Neural cell (in vitro differentiated cells): ENCODE measurements at regions not wholly inside any gene's neighbourhood (a gene's known extent, or its start where the extent isn't known, plus 50 kb on each side); places are given as distances from the start of the nearest gene placed in this dataset.

ENCODE experiments used
- H2AFZ ChIP-seq: fragments of 200-600, 300-800 bp; sonication (generic), shearing (Covaris generic); 2 replicates; pipeline ENCODE4 v1.6.0; 2014; ENCODE audit warnings: low read depth, mild to moderate bottlenecking, antibody characterized with exemption, low read length, moderate library complexity
- H3F3A ChIP-seq: fragments of 200-600 bp; shearing (Covaris generic); 2 replicates; pipeline ENCODE4 v1.6.1; 2016; ENCODE audit warnings: mild to moderate bottlenecking, moderate library complexity, mixed read lengths, antibody characterized with exemption, low read length; ENCODE audit not compliant: insufficient read depth, poor library complexity, severe bottlenecking
- H3K27ac ChIP-seq: fragments of 200-600, 300-800 bp; sonication (generic), shearing (Covaris generic); 2 replicates; pipeline ENCODE4 v1.5.1; 2014; ENCODE audit warnings: mild to moderate bottlenecking, low read length, moderate library complexity
- H3K27me3 ChIP-seq: fragments of 300-800, 200-600 bp; sonication (generic), shearing (Covaris generic); 2 replicates; pipeline ENCODE4 v1.6.0; 2014; ENCODE audit warnings: mild to moderate bottlenecking, low read depth, low read length, moderate library complexity; ENCODE audit not compliant: insufficient read depth
- H3K36me3 ChIP-seq: fragments of 300-800, 200-600 bp; sonication (generic), shearing (Covaris generic); 2 replicates; pipeline ENCODE4 v1.5.1; 2014; ENCODE audit warnings: mild to moderate bottlenecking, antibody characterized with exemption, low read length, moderate library complexity; ENCODE audit not compliant: insufficient read depth
- H3K4me2 ChIP-seq: fragments of 300-800, 200-600 bp; sonication (generic), shearing (Covaris generic); 2 replicates; pipeline ENCODE4 v1.6.0; 2014; ENCODE audit warnings: mild to moderate bottlenecking, low read length
- H3K4me3 ChIP-seq: fragments of 300-800, 200-600 bp; sonication (generic), shearing (Covaris generic); 2 replicates; pipeline ENCODE4 v1.5.1; 2014; ENCODE audit warnings: mild to moderate bottlenecking, low read length, moderate library complexity
- H3K79me2 ChIP-seq: fragments of 200-600 bp; shearing (Covaris generic); replicated peaks from 2 replicates; pipeline ENCODE4 v1.6.0; 2014; ENCODE audit warnings: mild to moderate bottlenecking, low read length, moderate library complexity; ENCODE audit not compliant: insufficient read depth
- H3K9ac ChIP-seq: fragments of 300-800, 200-600 bp; sonication (generic), shearing (Covaris generic); 2 replicates; pipeline ENCODE4 v1.6.1; 2016; ENCODE audit warnings: mild to moderate bottlenecking, low read length, mixed read lengths
- H3K9me2 ChIP-seq: fragments of 200-600 bp; shearing (Covaris generic); 2 replicates; pipeline ENCODE4 v1.6.1; 2016; ENCODE audit warnings: mild to moderate bottlenecking, low read length, mixed read lengths; ENCODE audit not compliant: insufficient read depth
- H3K9me3 ChIP-seq: fragments of 200-600, 300-800 bp; sonication (generic), shearing (Covaris generic); 2 replicates; pipeline ENCODE4 v1.6.1; 2016; ENCODE audit warnings: mild to moderate bottlenecking, mixed run types, low read length, moderate library complexity, mixed read lengths
- H4K20me1 ChIP-seq: fragments of 200-600 bp; shearing (Covaris generic); 2 replicates; pipeline ENCODE4 v1.6.1; 2016; ENCODE audit warnings: mild to moderate bottlenecking, mixed run types; ENCODE audit not compliant: insufficient read depth
- CTCF ChIP-seq: fragments of 450-650 bp; IDR thresholded peaks from 2 replicates; pipeline ENCODE4 v1.5.1; 2014; ENCODE audit warnings: antibody characterized with exemption, mild to moderate bottlenecking, moderate library complexity; ENCODE audit not compliant: poor library complexity, severe bottlenecking
- EP300 ChIP-seq: fragments of 450-650 bp; conservative IDR thresholded peaks from 2 replicates; pipeline ENCODE4 v1.6.1; 2014; ENCODE audit warnings: antibody characterized with exemption, mild to moderate bottlenecking, moderate library complexity; ENCODE audit not compliant: poor library complexity, severe bottlenecking
- EZH2 ChIP-seq: fragments of 200-600, 300-800 bp; shearing (Covaris generic), sonication (generic); IDR thresholded peaks from 2 replicates; pipeline ENCODE4 v1.6.1; 2014; ENCODE audit warnings: antibody characterized with exemption, low read length, borderline replicate concordance, mild to moderate bottlenecking; ENCODE audit not compliant: insufficient read depth, poor library complexity, severe bottlenecking
- MXI1 ChIP-seq: fragments of 450-650 bp; conservative IDR thresholded peaks from 2 replicates; pipeline ENCODE4 v1.6.1; 2014; ENCODE audit warnings: antibody characterized with exemption, mild to moderate bottlenecking; ENCODE audit not compliant: poor library complexity, severe bottlenecking
- POLR2AphosphoS5 ChIP-seq: IDR thresholded peaks from 2 replicates; pipeline ENCODE4 v1.6.1; 2012
- RAD21 ChIP-seq: fragments of 450-650 bp; conservative IDR thresholded peaks from 2 replicates; pipeline ENCODE4 v1.6.1; 2014; ENCODE audit warnings: antibody characterized with exemption, mild to moderate bottlenecking, moderate library complexity
- SMC3 ChIP-seq: fragments of 450-650 bp; conservative IDR thresholded peaks from 2 replicates; pipeline ENCODE4 v1.6.1; 2014; ENCODE audit warnings: antibody characterized with exemption, mild to moderate bottlenecking, moderate library complexity; ENCODE audit not compliant: poor library complexity
- TAF1 ChIP-seq: IDR thresholded peaks from 2 replicates; pipeline ENCODE4 v1.6.1; 2012; ENCODE audit warnings: low read depth
- TF ChIP-seq, protein P1 (sequence below): IDR thresholded peaks from 2 replicates; pipeline ENCODE4 v1.6.1; 2012; ENCODE audit warnings: borderline replicate concordance

DNA sequence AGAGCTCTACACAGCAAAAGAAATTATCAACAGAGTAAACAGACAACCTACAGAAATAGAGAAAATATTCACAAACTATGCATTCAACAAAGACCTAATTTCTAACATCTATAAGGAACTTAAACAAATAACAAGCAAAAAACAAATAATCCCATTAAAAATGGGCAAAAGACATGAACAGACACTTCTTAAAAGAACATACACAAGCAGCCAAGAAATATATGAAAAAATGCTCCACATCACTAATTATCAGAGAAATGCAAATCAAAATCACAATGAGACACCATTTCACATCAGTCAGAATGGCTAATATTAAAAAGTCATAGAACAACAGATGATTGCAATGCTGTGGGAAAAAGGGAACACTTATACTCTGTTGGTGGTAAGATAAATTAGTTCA, 100.7 kb upstream of the LGR5 start:
- no peak overlapping the region for H3K4me2 ChIP-seq
- H3K27me3 ChIP-seq: no peaks in the 10 kb centered on the region
- no peak overlapping the region for H2AFZ ChIP-seq
- no peaks in the 10 kb centered on the region for H4K20me1 ChIP-seq
- no peak for TF ChIP-seq TAF1
- TF ChIP-seq RAD21: no peak
- no peaks in the 10 kb centered on the region for H3K79me2 ChIP-seq
- H3K27ac ChIP-seq: no peak overlapping the region
- no peak overlapping the region for H3K4me3 ChIP-seq
- no peak overlapping the region for H3K9ac ChIP-seq
- H3F3A ChIP-seq: no peaks in the 10 kb centered on the region
- no peaks in the 10 kb centered on the region for H3K9me3 ChIP-seq
- no peaks in the 10 kb centered on the region for H3K36me3 ChIP-seq
- no peaks in the 10 kb centered on the region for H3K9me2 ChIP-seq

GRCh38 chr12:71335963-71336257, 103.7 kb upstream of the LGR5 start:
- Histone ChIP-seq H3K36me3 (no peaks in the 10 kb centered on the region), H3K4me2 (no peak overlapping the region), H3F3A (no peaks in the 10 kb centered on the region), H3K9me2 (no peaks in the 10 kb centered on the region), H4K20me1 (no peaks in the 10 kb centered on the region), H2AFZ (no peak overlapping the region), H3K9ac (no peak overlapping the region), H3K27ac (no peak overlapping the region), H3K9me3 (no peaks in the 10 kb centered on the region), H3K4me3 (no peak overlapping the region), H3K27me3 (no peaks in the 10 kb centered on the region), H3K79me2 (no peaks in the 10 kb centered on the region)
- TF ChIP-seq RAD21: no peak
- TF ChIP-seq, protein P1, sequence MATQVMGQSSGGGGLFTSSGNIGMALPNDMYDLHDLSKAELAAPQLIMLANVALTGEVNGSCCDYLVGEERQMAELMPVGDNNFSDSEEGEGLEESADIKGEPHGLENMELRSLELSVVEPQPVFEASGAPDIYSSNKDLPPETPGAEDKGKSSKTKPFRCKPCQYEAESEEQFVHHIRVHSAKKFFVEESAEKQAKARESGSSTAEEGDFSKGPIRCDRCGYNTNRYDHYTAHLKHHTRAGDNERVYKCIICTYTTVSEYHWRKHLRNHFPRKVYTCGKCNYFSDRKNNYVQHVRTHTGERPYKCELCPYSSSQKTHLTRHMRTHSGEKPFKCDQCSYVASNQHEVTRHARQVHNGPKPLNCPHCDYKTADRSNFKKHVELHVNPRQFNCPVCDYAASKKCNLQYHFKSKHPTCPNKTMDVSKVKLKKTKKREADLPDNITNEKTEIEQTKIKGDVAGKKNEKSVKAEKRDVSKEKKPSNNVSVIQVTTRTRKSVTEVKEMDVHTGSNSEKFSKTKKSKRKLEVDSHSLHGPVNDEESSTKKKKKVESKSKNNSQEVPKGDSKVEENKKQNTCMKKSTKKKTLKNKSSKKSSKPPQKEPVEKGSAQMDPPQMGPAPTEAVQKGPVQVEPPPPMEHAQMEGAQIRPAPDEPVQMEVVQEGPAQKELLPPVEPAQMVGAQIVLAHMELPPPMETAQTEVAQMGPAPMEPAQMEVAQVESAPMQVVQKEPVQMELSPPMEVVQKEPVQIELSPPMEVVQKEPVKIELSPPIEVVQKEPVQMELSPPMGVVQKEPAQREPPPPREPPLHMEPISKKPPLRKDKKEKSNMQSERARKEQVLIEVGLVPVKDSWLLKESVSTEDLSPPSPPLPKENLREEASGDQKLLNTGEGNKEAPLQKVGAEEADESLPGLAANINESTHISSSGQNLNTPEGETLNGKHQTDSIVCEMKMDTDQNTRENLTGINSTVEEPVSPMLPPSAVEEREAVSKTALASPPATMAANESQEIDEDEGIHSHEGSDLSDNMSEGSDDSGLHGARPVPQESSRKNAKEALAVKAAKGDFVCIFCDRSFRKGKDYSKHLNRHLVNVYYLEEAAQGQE: no peak
- TF ChIP-seq SMC3: no peak
- TF ChIP-seq EP300: no peak
- no peak for TF ChIP-seq MXI1
- TF ChIP-seq EZH2: no peak
- no peak for TF ChIP-seq POLR2AphosphoS5
- TF ChIP-seq CTCF: no peak
- TF ChIP-seq TAF1: no peak
